NCI-H1694 treated with DMSO at 0.1 percent for 48 hours (cell line): ENCODE measurements at regions not wholly inside any gene's neighbourhood (a gene's known extent, or its start where the extent isn't known, plus 50 kb on each side); places are given as distances from the start of the nearest gene placed in this dataset.

Experiments used
- DNase-seq: peaks from one replicate; lab custom pipeline; 2025; lab: John Stamatoyannopoulos, UW

GRCh38 chr20:51159303-51159702 lies 136.4 kb upstream of the KCNG1 start:
- DNase-seq = peak; percentile 17

- no peak for DNase-seq
These were observed 135.3 kb upstream of the KCNG1 start for GRCh38 chr20:51158226-51158625.

GRCh38 chr20:51156041-51156982 lies 133.4 kb upstream of the KCNG1 start:
- peak; percentile 62 for DNase-seq

GRCh38 chr20:51154708-51155690 lies 132.1 kb upstream of the KCNG1 start:
- DNase-seq = peak; percentile 54

- peak; percentile 79 for DNase-seq
These were observed 131.2 kb upstream of the KCNG1 start for GRCh38 chr20:51153867-51154707.

GRCh38 chr20:51148941-51149340 lies 126.0 kb upstream of the KCNG1 start:
- DNase-seq = peak; percentile 85

GRCh38 chr20:51144476-51144875 lies 121.6 kb upstream of the KCNG1 start:
- no peak for DNase-seq

- no peak for DNase-seq
These were observed 120.7 kb upstream of the KCNG1 start for GRCh38 chr20:51143652-51144051.

- no peak for DNase-seq
These were observed 119.5 kb upstream of the KCNG1 start for GRCh38 chr20:51142448-51142847.

- no peak for DNase-seq
These were observed 117.8 kb upstream of the KCNG1 start for GRCh38 chr20:51140671-51141070.

GRCh38 chr20:51139891-51140290 lies 117.0 kb upstream of the KCNG1 start:
- DNase-seq = no peak

- DNase-seq = no peak
These were observed 115.7 kb upstream of the KCNG1 start for GRCh38 chr20:51138576-51138975.

GRCh38 chr20:51137461-51137860 lies 114.6 kb upstream of the KCNG1 start:
- DNase-seq = no peak

- DNase-seq = no peak
These were observed 113.2 kb upstream of the KCNG1 start for GRCh38 chr20:51135926-51136715.

GRCh38 chr20:51134405-51134804 lies 111.5 kb upstream of the KCNG1 start:
- no peak for DNase-seq

- no peak for DNase-seq
These were observed 109.4 kb upstream of the KCNG1 start for GRCh38 chr20:51132279-51132678.

- no peak for DNase-seq
These were observed 108.9 kb upstream of the KCNG1 start for GRCh38 chr20:51131811-51132210.

GRCh38 chr20:51129147-51129776 lies 106.4 kb upstream of the KCNG1 start:
- no peak for DNase-seq

- no peak for DNase-seq
These were observed 105.3 kb upstream of the KCNG1 start for GRCh38 chr20:51128198-51128597.

- DNase-seq = no peak
These were observed 104.8 kb upstream of the KCNG1 start for GRCh38 chr20:51127713-51128112.
